Panc1 (cell line): ENCODE measurements at regions not wholly inside any gene's neighbourhood (a gene's known extent, or its start where the extent isn't known, plus 50 kb on each side); places are given as distances from the start of the nearest gene placed in this dataset.

Experiments used
- ATAC-seq: fragments of 200-7000 bp; cut with Tn5 transposase; 2 replicates; pipeline ENCODE4 v1.9.1; 2020; ENCODE audit warnings: mild to moderate bottlenecking, moderate library complexity
- BruUV-seq: library from RNA; stranded (reverse); fragments of 400-500 nt; replicated peaks from 2 replicates; lab custom pipeline; 2021; lab: Mats Ljungman, UMichigan
- CTCF ChIA-PET: fragments of 300-600 bp; sonication (Branson Sonifier 250); formaldehyde crosslinking; loops from one replicate; lab custom pipeline; 2022; ENCODE audit warnings: antibody characterized with exemption; lab: Charles Lee
- POLR2A ChIA-PET: fragments of 300-600 bp; sonication (Branson Sonifier 250); formaldehyde crosslinking; loops from one replicate; lab custom pipeline; 2022; ENCODE audit warnings: antibody characterized with exemption; lab: Charles Lee
- DNase-seq: peaks from one replicate; pipeline ENCODE4 v3.0.0-alpha.2; 2010; ENCODE audit warnings: low read depth, low spot score
- H3K27ac ChIP-seq: 2 replicates; pipeline ENCODE4 v1.5.1; 2011; ENCODE audit warnings: mild to moderate bottlenecking, low read length, inconsistent platforms
- H3K27me3 ChIP-seq: fragments of 200-500 bp; sonication (Bioruptor generic); 2 replicates; pipeline ENCODE4 v1.6.0; 2014; ENCODE audit warnings: low read length, inconsistent platforms; ENCODE audit not compliant: control insufficient read depth, insufficient read depth
- H3K36me3 ChIP-seq: fragments of 200-500 bp; sonication (Bioruptor generic); 2 replicates; pipeline ENCODE4 v1.5.1; 2014; ENCODE audit warnings: inconsistent platforms, mild to moderate bottlenecking, low read length, moderate library complexity; ENCODE audit not compliant: control insufficient read depth, insufficient read depth
- H3K4me1 ChIP-seq: 2 replicates; pipeline ENCODE4 v1.5.1; 2011; ENCODE audit warnings: inconsistent platforms, mild to moderate bottlenecking, low read length, moderate library complexity; ENCODE audit not compliant: control insufficient read depth, insufficient read depth
- H3K4me3 ChIP-seq, 2 experiments: 2 replicates each; pipeline ENCODE4 v1.5.1; 2011 to 2012; ENCODE audit warnings: low read depth in 2 of 2, low read length in 2 of 2, mild to moderate bottlenecking in 2 of 2, inconsistent platforms in 1 of 2, moderate library complexity in 1 of 2
- H3K9me3 ChIP-seq: fragments of 200-500 bp; sonication (Bioruptor generic); 2 replicates; pipeline ENCODE4 v1.5.1; 2014; ENCODE audit warnings: low read depth, mild to moderate bottlenecking, inconsistent platforms, low read length, moderate library complexity; ENCODE audit not compliant: control insufficient read depth, insufficient read depth
- POLR2AphosphoS5 ChIP-seq: IDR thresholded peaks from 2 replicates; pipeline ENCODE4 v1.6.1; 2012; ENCODE audit warnings: mild to moderate bottlenecking, low read depth, low read length, moderate library complexity
- SIN3A ChIP-seq: IDR thresholded peaks from 2 replicates; pipeline ENCODE4 v1.6.1; 2012; ENCODE audit warnings: low read depth, mild to moderate bottlenecking, low read length, moderate library complexity, borderline replicate concordance; ENCODE audit not compliant: insufficient read depth
- TCF7L2 ChIP-seq: IDR thresholded peaks from 2 replicates; pipeline ENCODE4 v1.6.1; 2011; ENCODE audit warnings: mild to moderate bottlenecking, low read depth, low read length, inconsistent platforms
- in situ Hi-C: cut with HindIII; loops from 2 replicates; pipeline ENCODE4 v1.10.0; 2016; ENCODE audit warnings: low sequenced_read_pairs, low pct_unique_long_range_greater_than_20kb
- intact Hi-C: fragments of 100-400 bp; cut with micrococcal nuclease; formaldehyde crosslinking; loops from one replicate; pipeline ENCODE4 v1.10.0; 2022; ENCODE audit not compliant: unreplicated experiment
- TF ChIP-seq, protein P1 (sequence below): fragments of 450-650 bp; IDR thresholded peaks from 2 replicates; pipeline ENCODE4 v1.5.1; 2017; ENCODE audit warnings: mild to moderate bottlenecking
- TF ChIP-seq, protein P2 (sequence below), 2 experiments: IDR thresholded peaks; 2 replicates each; pipeline ENCODE4 v1.6.1; 2011 to 2012; ENCODE audit warnings: low read depth in 2 of 2, control low read depth in 1 of 2, low read length in 1 of 2, mild to moderate bottlenecking in 1 of 2, moderate library complexity in 1 of 2; ENCODE audit not compliant: insufficient read depth in 1 of 2

DNA sequence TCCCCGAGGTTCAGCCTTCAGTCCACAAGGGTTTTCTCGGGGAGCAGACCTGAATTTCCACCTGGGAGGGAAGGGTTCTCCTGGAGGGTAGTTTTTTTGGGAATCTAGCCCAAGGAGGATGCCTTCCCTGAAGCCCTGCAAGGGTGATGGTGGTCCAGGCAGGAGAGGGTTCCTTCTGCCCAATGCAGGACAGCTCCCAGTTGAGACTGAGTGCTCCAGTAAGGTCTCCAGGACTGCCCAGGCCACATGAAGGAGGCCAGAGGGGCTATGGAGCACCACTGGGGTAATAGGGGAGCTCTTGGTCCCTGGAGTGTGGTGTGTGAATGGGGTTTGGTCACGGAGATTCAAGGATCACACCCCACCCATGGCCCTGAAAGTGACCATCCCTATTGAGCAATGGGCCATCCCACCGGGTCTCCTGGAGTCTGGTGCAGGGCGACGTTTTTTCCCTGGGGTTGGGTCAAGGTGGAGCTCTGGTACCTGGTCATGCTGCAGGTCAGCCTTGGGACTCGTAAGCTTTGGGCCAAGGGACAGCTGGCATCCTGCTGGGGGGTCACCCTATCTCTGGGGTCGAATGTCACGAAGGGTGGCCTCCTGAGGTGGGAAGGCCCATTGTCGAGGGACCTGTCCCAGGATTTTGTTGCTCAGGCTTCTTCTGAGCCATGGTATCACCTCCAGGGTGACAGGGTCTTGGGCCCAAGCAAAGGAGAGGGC is 196.5 kb downstream of the UBE3A start:
- no TSS peak for BruUV-seq
- no peak for TF ChIP-seq POLR2AphosphoS5
- TF ChIP-seq, protein P1, sequence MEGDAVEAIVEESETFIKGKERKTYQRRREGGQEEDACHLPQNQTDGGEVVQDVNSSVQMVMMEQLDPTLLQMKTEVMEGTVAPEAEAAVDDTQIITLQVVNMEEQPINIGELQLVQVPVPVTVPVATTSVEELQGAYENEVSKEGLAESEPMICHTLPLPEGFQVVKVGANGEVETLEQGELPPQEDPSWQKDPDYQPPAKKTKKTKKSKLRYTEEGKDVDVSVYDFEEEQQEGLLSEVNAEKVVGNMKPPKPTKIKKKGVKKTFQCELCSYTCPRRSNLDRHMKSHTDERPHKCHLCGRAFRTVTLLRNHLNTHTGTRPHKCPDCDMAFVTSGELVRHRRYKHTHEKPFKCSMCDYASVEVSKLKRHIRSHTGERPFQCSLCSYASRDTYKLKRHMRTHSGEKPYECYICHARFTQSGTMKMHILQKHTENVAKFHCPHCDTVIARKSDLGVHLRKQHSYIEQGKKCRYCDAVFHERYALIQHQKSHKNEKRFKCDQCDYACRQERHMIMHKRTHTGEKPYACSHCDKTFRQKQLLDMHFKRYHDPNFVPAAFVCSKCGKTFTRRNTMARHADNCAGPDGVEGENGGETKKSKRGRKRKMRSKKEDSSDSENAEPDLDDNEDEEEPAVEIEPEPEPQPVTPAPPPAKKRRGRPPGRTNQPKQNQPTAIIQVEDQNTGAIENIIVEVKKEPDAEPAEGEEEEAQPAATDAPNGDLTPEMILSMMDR: no peak
- TF ChIP-seq SIN3A: no peak
- TF ChIP-seq, protein P2, sequence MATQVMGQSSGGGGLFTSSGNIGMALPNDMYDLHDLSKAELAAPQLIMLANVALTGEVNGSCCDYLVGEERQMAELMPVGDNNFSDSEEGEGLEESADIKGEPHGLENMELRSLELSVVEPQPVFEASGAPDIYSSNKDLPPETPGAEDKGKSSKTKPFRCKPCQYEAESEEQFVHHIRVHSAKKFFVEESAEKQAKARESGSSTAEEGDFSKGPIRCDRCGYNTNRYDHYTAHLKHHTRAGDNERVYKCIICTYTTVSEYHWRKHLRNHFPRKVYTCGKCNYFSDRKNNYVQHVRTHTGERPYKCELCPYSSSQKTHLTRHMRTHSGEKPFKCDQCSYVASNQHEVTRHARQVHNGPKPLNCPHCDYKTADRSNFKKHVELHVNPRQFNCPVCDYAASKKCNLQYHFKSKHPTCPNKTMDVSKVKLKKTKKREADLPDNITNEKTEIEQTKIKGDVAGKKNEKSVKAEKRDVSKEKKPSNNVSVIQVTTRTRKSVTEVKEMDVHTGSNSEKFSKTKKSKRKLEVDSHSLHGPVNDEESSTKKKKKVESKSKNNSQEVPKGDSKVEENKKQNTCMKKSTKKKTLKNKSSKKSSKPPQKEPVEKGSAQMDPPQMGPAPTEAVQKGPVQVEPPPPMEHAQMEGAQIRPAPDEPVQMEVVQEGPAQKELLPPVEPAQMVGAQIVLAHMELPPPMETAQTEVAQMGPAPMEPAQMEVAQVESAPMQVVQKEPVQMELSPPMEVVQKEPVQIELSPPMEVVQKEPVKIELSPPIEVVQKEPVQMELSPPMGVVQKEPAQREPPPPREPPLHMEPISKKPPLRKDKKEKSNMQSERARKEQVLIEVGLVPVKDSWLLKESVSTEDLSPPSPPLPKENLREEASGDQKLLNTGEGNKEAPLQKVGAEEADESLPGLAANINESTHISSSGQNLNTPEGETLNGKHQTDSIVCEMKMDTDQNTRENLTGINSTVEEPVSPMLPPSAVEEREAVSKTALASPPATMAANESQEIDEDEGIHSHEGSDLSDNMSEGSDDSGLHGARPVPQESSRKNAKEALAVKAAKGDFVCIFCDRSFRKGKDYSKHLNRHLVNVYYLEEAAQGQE (IDR thresholded peaks at IDR 0.05; ENCODE audit: insufficient read depth in 1 of 2, low read depth in 2 of 2, low read length in 1 of 2): no peak
- TF ChIP-seq TCF7L2: no peak
- no peak overlapping the region for H3K27ac ChIP-seq
- no peaks in the 10 kb centered on the region for H3K27me3 ChIP-seq
- no peaks in the 10 kb centered on the region for H3K9me3 ChIP-seq
- no peaks in the 10 kb centered on the region for H3K4me1 ChIP-seq
- H3K36me3 ChIP-seq: no peaks in the 10 kb centered on the region
- no peak overlapping the region for H3K4me3 ChIP-seq
- no peak for DNase-seq
- intact Hi-C loops: no loop called here
- in situ Hi-C loops: no loop called here
- ChIA-PET CTCF (no interaction called here), POLR2A (no interaction called here)
- no peak for ATAC-seq

DNA sequence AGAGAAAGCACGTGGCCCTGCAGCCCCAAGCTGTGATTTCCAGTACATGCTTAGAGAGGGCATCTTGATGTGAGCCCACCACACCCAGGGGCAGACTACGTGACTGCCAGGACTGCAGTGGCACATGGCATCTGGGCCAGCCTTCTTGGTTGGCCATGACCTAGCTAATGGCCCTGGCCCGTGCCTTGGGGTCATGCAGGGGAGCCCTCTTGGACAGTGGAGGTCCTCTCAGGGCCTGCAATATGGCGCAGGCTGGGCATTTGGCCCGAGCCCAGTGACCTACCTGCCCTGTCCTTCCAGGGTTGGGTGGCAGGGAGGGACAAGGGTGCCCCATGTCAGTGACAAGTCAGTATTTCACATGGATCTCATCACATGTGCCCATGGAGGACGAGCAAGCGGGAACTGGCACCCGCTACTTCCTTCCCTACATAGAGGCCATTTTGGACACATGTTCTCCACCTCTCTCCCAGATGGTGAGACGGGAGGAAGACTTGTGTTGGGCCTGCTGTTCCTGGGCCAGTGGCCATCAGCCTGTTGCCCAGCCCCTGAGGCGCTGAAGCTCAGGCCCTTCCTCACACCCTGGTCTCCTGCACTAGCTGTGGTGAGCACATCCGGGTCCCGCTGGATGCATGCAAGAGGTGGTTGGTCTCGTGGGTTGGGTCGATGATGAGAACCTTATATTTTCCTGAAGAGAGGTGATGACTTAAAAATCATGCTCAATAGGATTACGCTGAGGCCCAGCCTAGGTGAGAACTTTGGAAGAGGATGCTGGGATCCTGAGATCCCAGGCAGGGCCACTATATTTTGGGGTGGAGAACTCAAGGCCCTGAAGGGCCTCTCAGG is 195.6 kb downstream of the UBE3A start:
- Histone ChIP-seq H3K36me3 (no peaks in the 10 kb centered on the region), H3K4me1 (no peaks in the 10 kb centered on the region), H3K27ac (no peak overlapping the region), H3K27me3 (no peaks in the 10 kb centered on the region), H3K4me3 (no peak overlapping the region), H3K9me3 (no peaks in the 10 kb centered on the region)
- BruUV-seq: no TSS peak
- POLR2A ChIA-PET: no interaction called here
- in situ Hi-C loops (no loop called here), intact Hi-C loops (no loop called here)
- DNase-seq: no peak
- CTCF ChIA-PET: no interaction called here
- no peak for TF ChIP-seq POLR2AphosphoS5
- no peak for TF ChIP-seq SIN3A
- TF ChIP-seq, protein P2 (IDR thresholded peaks at IDR 0.05; ENCODE audit: insufficient read depth in 1 of 2, low read depth in 2 of 2, low read length in 1 of 2): no peak
- TF ChIP-seq, protein P1: no peak
- TF ChIP-seq TCF7L2: no peak
- no peak for ATAC-seq
